VCaP (cell line): ENCODE measurements at regions not wholly inside any gene's neighbourhood (a gene's known extent, or its start where the extent isn't known, plus 50 kb on each side); places are given as distances from the start of the nearest gene placed in this dataset.

ENCODE experiments used
- H3K27ac ChIP-seq: fragments of 450-650 bp; 2 replicates; pipeline ENCODE4 v1.5.1; 2017
- CTCF ChIP-seq: fragments of 450-650 bp; conservative IDR thresholded peaks from 2 replicates; pipeline ENCODE4 v1.5.1; 2017; ENCODE audit warnings: mild to moderate bottlenecking, moderate library complexity

GRCh38 chr11:90836031-90836430 is 613.2 kb upstream of the CHORDC1 start:
- H3K27ac ChIP-seq: no peak overlapping the region
- TF ChIP-seq CTCF: no peak

DNA sequence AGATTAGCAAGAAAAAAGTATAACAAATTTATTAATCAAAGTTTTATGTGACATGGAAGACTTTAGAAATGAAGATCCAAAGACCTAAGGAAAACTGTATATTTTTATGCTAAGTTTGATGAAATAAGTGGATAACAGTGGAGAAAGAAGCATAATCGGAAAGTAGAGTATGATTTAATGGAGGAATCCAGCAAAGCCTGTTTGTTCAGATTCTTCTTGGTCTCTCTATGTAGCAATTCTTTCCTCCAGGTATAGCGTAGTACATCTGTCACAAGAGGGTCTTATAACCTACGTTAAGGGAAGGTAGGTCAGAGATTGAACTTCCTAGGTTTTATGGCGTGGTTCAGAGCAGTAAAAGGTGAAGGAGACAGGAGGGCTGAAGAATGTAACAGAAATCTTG is 600.6 kb upstream of the CHORDC1 start:
- TF ChIP-seq CTCF: no peak
- H3K27ac ChIP-seq: no peak overlapping the region

DNA sequence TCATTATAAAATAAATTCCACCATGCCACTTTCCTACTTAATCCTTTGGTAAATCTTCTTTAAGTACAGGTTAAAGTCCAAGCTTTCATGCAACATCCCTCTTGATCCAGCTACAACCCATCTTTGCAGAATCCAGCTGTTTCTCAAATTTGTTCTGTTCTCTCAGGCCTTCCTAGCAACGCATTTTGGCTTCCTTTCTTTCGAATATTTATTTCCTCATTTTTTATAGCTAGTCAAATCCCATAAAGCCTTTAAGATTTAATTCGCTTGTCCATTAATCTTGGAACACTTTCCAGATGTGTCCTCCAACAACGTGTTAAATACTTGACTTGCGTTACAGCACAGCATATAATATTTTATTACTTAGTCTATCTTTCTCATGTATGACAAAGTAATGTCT is 600.1 kb upstream of the CHORDC1 start:
- no peak overlapping the region for H3K27ac ChIP-seq
- TF ChIP-seq CTCF: no peak

DNA sequence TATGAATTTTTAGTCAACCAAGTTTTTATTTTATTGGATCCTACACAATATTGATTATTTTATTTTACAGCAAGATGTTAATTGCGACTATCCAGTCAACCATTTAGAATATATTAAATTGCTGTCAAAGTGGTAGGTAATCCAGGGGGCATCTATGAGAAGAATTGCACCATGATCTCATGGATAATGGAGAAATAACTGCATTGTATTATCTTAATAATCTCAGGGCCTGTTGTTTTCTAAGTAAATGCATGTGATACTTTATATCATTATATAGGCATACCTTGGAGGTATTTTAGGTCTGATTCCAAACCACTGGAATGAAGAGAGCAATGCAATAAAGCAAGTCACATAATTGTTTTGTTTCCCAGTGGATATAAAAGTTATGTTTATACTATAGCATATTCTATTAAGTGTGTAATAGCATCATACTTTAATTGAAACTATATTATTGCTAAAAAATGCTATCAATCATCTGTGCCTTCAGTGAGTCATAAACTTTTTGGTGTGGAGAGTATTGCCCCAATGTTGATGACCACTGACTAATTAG is 595.4 kb upstream of the CHORDC1 start:
- no peak for TF ChIP-seq CTCF
- H3K27ac ChIP-seq: no peak overlapping the region

GRCh38 chr11:90809581-90809980 is 586.7 kb upstream of the CHORDC1 start:
- H3K27ac ChIP-seq: no peak overlapping the region
- TF ChIP-seq CTCF: no peak

DNA sequence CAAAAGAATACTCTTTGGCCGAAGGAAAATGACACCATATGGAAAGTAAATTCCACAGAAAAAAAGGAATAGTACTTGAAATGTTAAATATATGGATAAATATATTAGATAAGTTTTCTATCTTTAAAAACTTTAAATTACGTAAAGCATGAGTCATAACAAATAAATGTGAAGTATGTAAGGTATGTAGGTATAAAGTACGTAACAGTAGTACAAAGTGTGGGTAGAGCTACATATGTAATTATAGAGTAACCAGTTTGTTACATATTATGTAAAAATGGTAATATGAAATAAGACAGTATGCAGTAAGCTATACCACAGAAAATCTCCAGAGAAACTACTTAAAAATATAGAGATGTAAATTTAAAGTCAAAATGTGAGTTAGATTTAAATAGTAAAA is 582.3 kb upstream of the CHORDC1 start:
- no peak overlapping the region for H3K27ac ChIP-seq
- TF ChIP-seq CTCF: no peak

DNA sequence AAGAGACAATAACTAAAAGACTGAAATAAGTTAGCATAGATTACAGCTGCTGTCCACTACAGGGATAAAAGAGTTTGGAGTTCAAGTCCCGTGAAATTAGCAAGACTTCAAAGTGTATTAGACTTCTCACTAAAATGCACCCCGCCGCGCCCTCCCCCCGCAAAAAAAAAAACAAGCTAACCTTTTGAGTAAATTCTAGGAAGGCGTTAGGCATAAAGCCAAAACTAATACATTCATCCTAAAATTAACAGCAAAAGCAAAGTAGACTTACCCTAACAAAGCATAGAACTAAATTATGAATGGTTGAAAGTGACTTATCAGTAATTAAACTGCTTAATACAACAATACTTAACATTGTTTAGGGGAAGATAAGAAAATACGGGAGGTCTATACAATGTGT is 581.0 kb upstream of the CHORDC1 start:
- no peak for TF ChIP-seq CTCF
- no peak overlapping the region for H3K27ac ChIP-seq
